MCF 10A (cell line): ENCODE measurements at regions not wholly inside any gene's neighbourhood (a gene's known extent, or its start where the extent isn't known, plus 50 kb on each side); places are given as distances from the start of the nearest gene placed in this dataset.

Source experiments
- BruUV-seq: library from RNA; stranded (reverse); fragments of 400-500 nt; replicated peaks from 2 replicates; lab custom pipeline; 2021; lab: Mats Ljungman, UMichigan
- CTCF ChIA-PET: fragments of 300-600 bp; sonication (Branson Sonifier 250); formaldehyde crosslinking; extraction: SDS; loops from one replicate; lab custom pipeline; 2021; ENCODE audit warnings: antibody characterized with exemption, inconsistent platforms; lab: Yijun Ruan, JAX
- POLR2A ChIA-PET: fragments of 300-600, 350-650 bp; sonication (Branson Sonifier 250); formaldehyde crosslinking; extraction: SDS; loops from one replicate; lab custom pipeline; 2020; ENCODE audit warnings: antibody characterized with exemption, inconsistent platforms; lab: Yijun Ruan, JAX
- DNase-seq: peaks from one replicate; pipeline ENCODE4 v3.0.0-alpha.2; 2018; ENCODE audit not compliant: unreplicated experiment
- H3K27ac Mint-ChIP-seq: one replicate; pipeline ENCODE4 v1.8.0; 2022; ENCODE audit warnings: mild to moderate bottlenecking, low read depth, mixed read lengths; ENCODE audit not compliant: unreplicated experiment
- H3K27me3 Mint-ChIP-seq: one replicate; pipeline ENCODE4 v1.8.0; 2022; ENCODE audit warnings: mixed read lengths; ENCODE audit not compliant: insufficient read depth, unreplicated experiment
- H3K36me3 Mint-ChIP-seq: one replicate; pipeline ENCODE4 v1.8.0; 2022; ENCODE audit warnings: mild to moderate bottlenecking, moderate library complexity, mixed read lengths; ENCODE audit not compliant: insufficient read depth, unreplicated experiment
- H3K4me1 Mint-ChIP-seq: one replicate; pipeline ENCODE4 v1.8.0; 2022; ENCODE audit warnings: mixed read lengths; ENCODE audit not compliant: insufficient read depth, unreplicated experiment
- H3K4me3 Mint-ChIP-seq: one replicate; pipeline ENCODE4 v1.8.0; 2022; ENCODE audit warnings: mild to moderate bottlenecking, moderate library complexity, mixed read lengths; ENCODE audit not compliant: unreplicated experiment
- H3K9me3 Mint-ChIP-seq: one replicate; pipeline ENCODE4 v1.8.0; 2022; ENCODE audit warnings: mixed read lengths; ENCODE audit not compliant: unreplicated experiment
- intact Hi-C: fragments of 100-400 bp; cut with micrococcal nuclease; formaldehyde crosslinking; loops from 2 replicates; pipeline ENCODE4 v1.14.1; 2022
- TF ChIP-seq, protein P1 (sequence below): fragments of 200-600 bp; IDR thresholded peaks from one replicate; pipeline ENCODE4 v1.8.0; 2022; ENCODE audit warnings: antibody characterized with exemption, mild to moderate bottlenecking; ENCODE audit not compliant: unreplicated experiment

- ChIA-PET CTCF (no interaction called here), POLR2A (no interaction called here)
- intact Hi-C loops, result no loop called here
- TF ChIP-seq, protein P1, sequence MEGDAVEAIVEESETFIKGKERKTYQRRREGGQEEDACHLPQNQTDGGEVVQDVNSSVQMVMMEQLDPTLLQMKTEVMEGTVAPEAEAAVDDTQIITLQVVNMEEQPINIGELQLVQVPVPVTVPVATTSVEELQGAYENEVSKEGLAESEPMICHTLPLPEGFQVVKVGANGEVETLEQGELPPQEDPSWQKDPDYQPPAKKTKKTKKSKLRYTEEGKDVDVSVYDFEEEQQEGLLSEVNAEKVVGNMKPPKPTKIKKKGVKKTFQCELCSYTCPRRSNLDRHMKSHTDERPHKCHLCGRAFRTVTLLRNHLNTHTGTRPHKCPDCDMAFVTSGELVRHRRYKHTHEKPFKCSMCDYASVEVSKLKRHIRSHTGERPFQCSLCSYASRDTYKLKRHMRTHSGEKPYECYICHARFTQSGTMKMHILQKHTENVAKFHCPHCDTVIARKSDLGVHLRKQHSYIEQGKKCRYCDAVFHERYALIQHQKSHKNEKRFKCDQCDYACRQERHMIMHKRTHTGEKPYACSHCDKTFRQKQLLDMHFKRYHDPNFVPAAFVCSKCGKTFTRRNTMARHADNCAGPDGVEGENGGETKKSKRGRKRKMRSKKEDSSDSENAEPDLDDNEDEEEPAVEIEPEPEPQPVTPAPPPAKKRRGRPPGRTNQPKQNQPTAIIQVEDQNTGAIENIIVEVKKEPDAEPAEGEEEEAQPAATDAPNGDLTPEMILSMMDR, result no peak
- H3K4me1 Mint-ChIP-seq, result peaks cover 11% of the 10 kb centered on the region
- no peaks in the 10 kb centered on the region for H3K36me3 Mint-ChIP-seq
- no TSS peak for BruUV-seq
- no peak overlapping the region for H3K27ac Mint-ChIP-seq
- no peaks in the 10 kb centered on the region for H3K27me3 Mint-ChIP-seq
- no peak overlapping the region for H3K4me3 Mint-ChIP-seq
- H3K9me3 Mint-ChIP-seq, result no peaks in the 10 kb centered on the region
- no peak for DNase-seq
These were observed 66.6 kb upstream of the KITLG start for GRCh38 chr12:88646824-88647223.

GRCh38 chr12:88645816-88646215, 65.5 kb upstream of the KITLG start:
- BruUV-seq, result no TSS peak
- no peak overlapping the region for H3K27ac Mint-ChIP-seq
- no peaks in the 10 kb centered on the region for H3K27me3 Mint-ChIP-seq
- H3K9me3 Mint-ChIP-seq, result no peaks in the 10 kb centered on the region
- intact Hi-C loops, result no loop called here
- no peak overlapping the region for H3K4me3 Mint-ChIP-seq
- no peaks in the 10 kb centered on the region for H3K36me3 Mint-ChIP-seq
- peaks cover 4% of the 10 kb centered on the region for H3K4me1 Mint-ChIP-seq
- POLR2A ChIA-PET, result interaction anchor here (0.8 kb wide), 1 partner anchor 12 kb away, joined by 4 read pairs; no protein-coding TSS in a partner anchor
- TF ChIP-seq, protein P1, result no peak
- no peak for DNase-seq
- CTCF ChIA-PET, result interaction anchor here (0.6 kb wide), 1 partner anchor 468 kb away, joined by 3 read pairs; no protein-coding TSS in a partner anchor

- no peaks in the 10 kb centered on the region for H3K27me3 Mint-ChIP-seq
- no peaks in the 10 kb centered on the region for H3K4me1 Mint-ChIP-seq
- intact Hi-C loops, result no loop called here
- BruUV-seq, result no TSS peak
- CTCF ChIA-PET, result interaction anchor here (0.5 to 0.6 kb wide), 3 partner anchors 252 to 468 kb away, joined by 3 read pairs; no protein-coding TSS in a partner anchor
- no peak overlapping the region for H3K27ac Mint-ChIP-seq
- H3K4me3 Mint-ChIP-seq, result no peak overlapping the region
- no peak for DNase-seq
- TF ChIP-seq, protein P1, result no peak
- H3K9me3 Mint-ChIP-seq, result no peaks in the 10 kb centered on the region
- H3K36me3 Mint-ChIP-seq, result no peaks in the 10 kb centered on the region
- POLR2A ChIA-PET, result interaction anchor here (0.8 kb wide), 1 partner anchor 11 kb away, joined by 4 read pairs; no protein-coding TSS in a partner anchor
These were observed 64.9 kb upstream of the KITLG start for GRCh38 chr12:88644946-88645702.

DNA sequence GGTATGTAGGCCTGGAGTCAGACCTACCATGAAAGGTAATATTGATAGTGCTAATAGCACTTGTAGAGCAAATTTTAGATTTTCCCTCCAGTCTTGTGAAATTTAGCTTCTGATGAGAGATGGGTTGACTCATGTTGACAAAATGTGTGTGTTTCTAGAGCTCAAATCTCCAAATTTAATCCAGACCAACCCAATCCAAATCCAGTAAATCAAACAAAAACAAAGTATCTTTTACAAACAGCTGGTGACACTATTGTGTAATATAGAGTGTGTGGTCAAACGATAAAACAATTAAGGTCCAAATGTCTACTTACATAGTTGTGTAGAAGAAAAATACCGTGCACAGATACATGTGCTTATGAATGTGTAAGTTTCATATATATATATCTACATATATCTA, 63.4 kb upstream of the KITLG start:
- no peaks in the 10 kb centered on the region for H3K27me3 Mint-ChIP-seq
- TF ChIP-seq, protein P1, result no peak
- no peaks in the 10 kb centered on the region for H3K36me3 Mint-ChIP-seq
- ChIA-PET POLR2A (interaction anchor here (0.5 kb wide), 1 partner anchor 8 kb away, joined by 3 read pairs; no protein-coding TSS in a partner anchor), CTCF (interaction anchor here (1.7 kb wide), 1 partner anchor 10 kb away, joined by 10 read pairs; no protein-coding TSS in a partner anchor)
- intact Hi-C loops, result no loop called here
- H3K4me1 Mint-ChIP-seq, result no peaks in the 10 kb centered on the region
- H3K9me3 Mint-ChIP-seq, result no peaks in the 10 kb centered on the region
- BruUV-seq, result no TSS peak
- no peak for DNase-seq
- H3K4me3 Mint-ChIP-seq, result no peak overlapping the region
- H3K27ac Mint-ChIP-seq, result no peak overlapping the region
